ENCODE measurements at regions not wholly inside any gene's neighbourhood (a gene's known extent, or its start where the extent isn't known, plus 50 kb on each side); places are given as distances from the start of the nearest gene placed in this dataset.
"Not testable (repeated sequence)": the region's sequence is repeated elsewhere in the genome, so short reads cannot be mapped to it uniquely, and the experiment has no call there.

DNA sequence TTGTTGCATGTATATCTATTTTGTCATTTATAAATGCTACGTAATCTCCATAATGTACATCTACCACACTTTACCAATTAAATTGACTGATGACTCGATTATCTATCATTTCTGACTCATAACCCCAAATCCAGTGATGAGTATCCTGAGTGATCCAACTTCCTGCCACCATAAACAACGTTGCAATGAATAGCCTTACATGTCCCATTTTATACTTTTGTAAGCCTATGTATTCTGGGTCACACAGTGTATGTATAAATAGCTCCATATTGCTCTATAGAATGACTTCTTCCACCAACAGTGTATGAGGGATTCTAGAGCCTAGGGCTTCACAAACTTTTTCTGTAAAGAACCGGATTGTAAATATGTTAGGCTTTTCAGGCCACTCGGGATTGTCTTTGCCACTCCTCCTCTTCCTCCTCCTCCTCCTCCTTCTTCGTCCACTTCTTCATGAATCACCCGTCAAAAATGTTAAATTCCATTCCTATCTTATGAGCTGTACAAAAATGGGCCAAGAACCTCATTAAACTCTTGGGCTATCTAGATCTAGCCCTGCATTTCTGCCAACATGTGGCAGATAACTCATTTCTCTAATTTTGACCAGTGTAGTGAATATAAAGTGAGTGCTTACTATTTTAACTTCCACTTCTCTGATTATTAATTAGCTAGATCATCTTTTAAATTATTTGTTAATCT lies 672.2 kb upstream of the AMOT start:
- WGBS = 54% methylated on average over 7 of the region's 7 CpGs
- H3K4me1 ChIP-seq (ENCODE audit: insufficient read depth) = no peaks in the 10 kb centered on the region
- no peak overlapping the region for H3K4me3 ChIP-seq (ENCODE audit: low read depth, low read length)
- H3K27ac ChIP-seq (ENCODE audit: low read depth) = no peak overlapping the region
- H3K36me3 ChIP-seq (ENCODE audit: insufficient read depth) = no peaks in the 10 kb centered on the region
- no peak for DNase-seq (ENCODE audit: extremely low spot score)

DNA sequence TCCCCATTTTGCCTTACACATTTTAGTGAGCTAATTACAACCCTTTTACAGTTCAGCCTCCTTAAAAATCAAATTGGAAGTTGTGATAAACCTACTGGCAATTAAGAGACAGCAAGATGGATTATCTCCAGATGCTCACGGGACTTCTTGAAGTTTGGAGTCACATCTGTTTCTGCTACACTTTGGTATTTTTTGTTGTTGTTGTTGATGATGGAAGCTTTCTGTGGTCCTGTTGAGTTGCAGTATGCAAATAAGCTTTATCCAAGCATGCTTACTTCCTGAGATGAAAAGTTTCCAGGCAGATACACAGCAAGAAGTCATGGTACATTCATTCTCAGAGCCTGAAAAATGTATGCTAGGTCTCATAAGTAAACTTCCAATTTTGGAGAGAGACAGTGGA lies 670.0 kb upstream of the AMOT start:
- no peaks in the 10 kb centered on the region for H3K4me1 ChIP-seq (ENCODE audit: insufficient read depth)
- 70% methylated on average over 1 of the region's 1 CpG for WGBS
- H3K4me3 ChIP-seq (ENCODE audit: low read depth, low read length) = no peak overlapping the region
- no peak overlapping the region for H3K27ac ChIP-seq (ENCODE audit: low read depth)
- DNase-seq (ENCODE audit: extremely low spot score) = no peak
- no peaks in the 10 kb centered on the region for H3K36me3 ChIP-seq (ENCODE audit: insufficient read depth)

DNA sequence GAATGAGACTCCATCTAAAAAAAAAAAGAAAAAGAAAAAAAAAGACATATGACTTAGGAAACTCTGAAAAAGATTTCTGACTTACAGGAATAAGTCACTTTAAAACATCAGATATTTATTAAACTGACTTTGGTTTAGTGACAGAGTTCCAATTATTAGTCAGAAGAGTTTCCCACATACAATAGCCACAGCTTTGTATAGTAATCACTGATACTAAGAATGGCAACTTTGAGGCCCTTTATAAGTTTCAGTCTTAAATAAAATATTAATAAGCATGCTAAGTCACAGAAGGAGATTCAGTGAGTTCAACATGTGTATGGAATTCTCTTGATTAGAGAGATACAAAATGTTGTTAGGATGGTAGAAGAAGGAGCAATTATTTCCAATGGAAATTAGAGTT lies 652.3 kb upstream of the AMOT start:
- H3K36me3 ChIP-seq (ENCODE audit: insufficient read depth) = no peaks in the 10 kb centered on the region

DNA sequence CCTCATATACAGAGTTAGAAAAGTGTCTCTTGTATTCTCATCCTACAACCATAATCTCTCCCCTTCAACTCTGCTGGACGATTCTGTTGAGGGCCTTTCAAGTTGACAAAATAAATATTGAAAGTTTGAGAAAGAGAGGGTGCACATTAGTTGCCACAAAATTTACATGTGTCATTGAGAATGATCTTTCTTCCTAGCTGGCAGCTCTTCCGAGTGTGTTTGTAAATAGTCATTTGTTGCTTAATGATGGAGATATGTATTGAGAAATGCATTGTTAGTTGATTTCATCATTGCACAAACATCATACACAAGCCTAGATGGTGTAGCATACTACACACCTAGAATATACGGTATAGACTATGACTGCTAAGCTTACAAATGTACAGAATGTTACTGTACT lies 632.8 kb upstream of the AMOT start:
- no peak for DNase-seq (ENCODE audit: extremely low spot score)
- Histone ChIP-seq H3K4me1 (ENCODE audit: insufficient read depth) (no peaks in the 10 kb centered on the region), H3K4me3 (ENCODE audit: low read depth, low read length) (no peak overlapping the region), H3K36me3 (ENCODE audit: insufficient read depth) (no peaks in the 10 kb centered on the region), H3K27ac (ENCODE audit: low read depth) (no peak overlapping the region)
- 86% methylated on average over 3 of the region's 3 CpGs for WGBS

More for the DNA sequence above, 652.3 kb upstream of the AMOT start:
- Histone ChIP-seq H3K4me1 (ENCODE audit: insufficient read depth) (no peaks in the 10 kb centered on the region), H3K4me3 (ENCODE audit: low read depth, low read length) (no peak overlapping the region), H3K27ac (ENCODE audit: low read depth) (no peak overlapping the region)
- DNase-seq (ENCODE audit: extremely low spot score) = no peak

DNA sequence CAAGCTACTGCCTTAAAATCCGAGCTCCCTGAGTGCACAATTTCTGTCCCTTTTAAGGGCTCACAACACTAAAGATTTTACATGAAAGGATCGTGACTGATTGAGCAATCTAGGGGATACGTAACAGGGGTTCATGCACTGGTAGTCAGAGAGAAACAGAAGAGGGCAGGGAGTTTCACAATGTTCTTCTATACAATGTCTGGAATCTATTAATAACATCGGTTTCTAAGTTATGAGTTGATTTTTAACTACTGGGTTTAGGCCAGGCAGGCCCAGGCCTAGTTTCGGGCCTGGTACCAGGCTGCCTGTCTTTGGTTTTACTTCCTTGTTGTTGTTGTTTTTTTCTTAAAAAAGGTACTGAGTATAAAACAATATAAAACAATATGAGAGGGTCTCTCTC lies 632.4 kb upstream of the AMOT start:
- not testable (repeated sequence) for H3K27ac ChIP-seq (ENCODE audit: low read depth); H3K4me3 ChIP-seq (ENCODE audit: low read depth, low read length); H3K4me1 ChIP-seq (ENCODE audit: insufficient read depth); DNase-seq (ENCODE audit: extremely low spot score); H3K36me3 ChIP-seq (ENCODE audit: insufficient read depth)
- WGBS = 75% methylated on average over 5 of the region's 5 CpGs

DNA sequence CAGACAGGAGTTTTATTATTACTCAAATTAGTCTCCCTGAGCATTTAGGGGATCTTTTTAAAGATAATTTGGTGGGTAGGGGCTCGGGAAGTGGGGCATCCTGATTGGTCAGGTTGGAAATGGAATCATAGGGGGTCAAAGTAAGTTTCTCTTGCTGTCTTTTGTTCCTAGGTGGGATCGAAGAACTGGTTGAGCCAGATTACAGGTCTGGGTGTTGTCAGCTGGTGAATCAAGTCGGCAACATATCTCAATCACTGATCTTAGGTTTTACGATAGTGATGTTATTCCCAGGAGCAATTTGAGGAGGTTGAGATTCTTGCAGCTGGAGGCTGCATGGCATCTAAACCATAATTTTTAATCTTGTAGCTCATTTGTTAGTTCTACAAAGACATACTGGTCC lies 629.5 kb upstream of the AMOT start:
- no peak for DNase-seq (ENCODE audit: extremely low spot score)
- WGBS = 51% methylated on average over 4 of the region's 4 CpGs
- no peak overlapping the region for H3K27ac ChIP-seq (ENCODE audit: low read depth)
- no peaks in the 10 kb centered on the region for H3K36me3 ChIP-seq (ENCODE audit: insufficient read depth)
- H3K4me3 ChIP-seq (ENCODE audit: low read depth, low read length) = no peak overlapping the region
- H3K4me1 ChIP-seq (ENCODE audit: insufficient read depth) = no peaks in the 10 kb centered on the region

DNA sequence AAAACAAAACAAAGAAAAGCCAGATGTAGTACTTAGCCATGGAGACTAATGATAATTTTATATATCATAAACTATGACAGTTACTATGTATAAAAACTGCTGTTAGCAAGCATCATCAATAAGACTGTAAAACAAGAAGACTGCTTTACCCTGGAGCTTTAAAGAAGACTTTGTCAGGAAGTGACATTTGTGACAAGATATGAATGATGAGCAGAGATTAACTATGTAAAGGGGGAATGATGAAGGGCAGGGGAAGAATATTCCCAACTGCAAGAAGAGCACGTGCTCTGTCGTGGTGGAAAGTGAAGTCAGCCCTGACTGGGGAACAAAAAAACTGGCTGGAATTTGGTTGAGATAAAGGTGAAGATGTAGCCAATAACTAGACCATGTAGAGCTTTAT lies 617.1 kb upstream of the AMOT start:
- H3K36me3 ChIP-seq (ENCODE audit: insufficient read depth) = no peaks in the 10 kb centered on the region
- H3K27ac ChIP-seq (ENCODE audit: low read depth) = no peak overlapping the region
- H3K4me1 ChIP-seq (ENCODE audit: insufficient read depth) = no peaks in the 10 kb centered on the region
- H3K4me3 ChIP-seq (ENCODE audit: low read depth, low read length) = no peak overlapping the region
- 68% methylated on average over 2 of the region's 2 CpGs for WGBS
- no peak for DNase-seq (ENCODE audit: extremely low spot score)

DNA sequence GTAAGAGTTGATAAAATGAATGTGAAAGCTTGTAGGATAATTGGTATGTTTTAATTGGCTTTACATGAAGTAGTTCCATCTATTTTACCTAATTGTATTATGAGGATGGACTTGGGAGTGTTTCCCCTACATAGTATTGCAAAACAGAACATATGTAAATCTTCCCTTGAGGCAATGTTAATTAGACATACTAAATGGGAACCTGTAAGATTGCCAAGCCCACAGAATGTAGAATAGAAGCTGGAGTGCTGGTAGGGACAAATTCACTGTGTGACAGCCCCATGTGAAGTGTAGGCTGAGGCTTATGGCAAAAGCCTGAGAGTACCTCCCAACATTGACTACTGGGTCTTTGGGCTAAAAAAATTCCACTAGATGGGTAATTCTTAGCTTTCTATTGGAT lies 615.0 kb upstream of the AMOT start:
- no peak for DNase-seq (ENCODE audit: extremely low spot score)
- Histone ChIP-seq H3K27ac (ENCODE audit: low read depth) (no peak overlapping the region), H3K36me3 (ENCODE audit: insufficient read depth) (no peaks in the 10 kb centered on the region), H3K4me1 (ENCODE audit: insufficient read depth) (no peaks in the 10 kb centered on the region), H3K4me3 (ENCODE audit: low read depth, low read length) (no peak overlapping the region)

DNA sequence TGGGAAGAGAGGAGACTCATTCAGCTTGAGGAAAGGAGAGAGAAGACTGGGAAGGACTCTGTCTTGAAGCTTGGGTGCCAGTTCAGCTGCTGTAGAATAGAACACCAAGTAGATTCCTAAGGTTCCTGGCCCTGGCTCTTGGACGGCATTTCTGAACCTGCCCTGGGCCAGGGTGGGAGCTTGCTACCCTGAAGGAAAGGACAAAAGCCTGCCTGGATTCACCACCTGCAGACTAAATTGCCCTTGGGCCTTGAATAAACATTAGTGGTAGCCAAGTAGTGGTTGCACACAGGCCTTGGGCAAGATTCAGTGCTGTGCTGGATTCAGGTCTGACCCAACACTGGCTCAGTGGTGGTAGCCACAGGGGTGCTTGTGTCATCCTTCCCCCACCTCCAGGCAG lies 588.4 kb upstream of the AMOT start:
- no peak overlapping the region for H3K4me3 ChIP-seq (ENCODE audit: low read depth, low read length)
- no peaks in the 10 kb centered on the region for H3K36me3 ChIP-seq (ENCODE audit: insufficient read depth)
- no peaks in the 10 kb centered on the region for H3K4me1 ChIP-seq (ENCODE audit: insufficient read depth)
- no peak overlapping the region for H3K27ac ChIP-seq (ENCODE audit: low read depth)
- no peak for DNase-seq (ENCODE audit: extremely low spot score)
- WGBS = 100% methylated on average over 1 of the region's 1 CpG

DNA sequence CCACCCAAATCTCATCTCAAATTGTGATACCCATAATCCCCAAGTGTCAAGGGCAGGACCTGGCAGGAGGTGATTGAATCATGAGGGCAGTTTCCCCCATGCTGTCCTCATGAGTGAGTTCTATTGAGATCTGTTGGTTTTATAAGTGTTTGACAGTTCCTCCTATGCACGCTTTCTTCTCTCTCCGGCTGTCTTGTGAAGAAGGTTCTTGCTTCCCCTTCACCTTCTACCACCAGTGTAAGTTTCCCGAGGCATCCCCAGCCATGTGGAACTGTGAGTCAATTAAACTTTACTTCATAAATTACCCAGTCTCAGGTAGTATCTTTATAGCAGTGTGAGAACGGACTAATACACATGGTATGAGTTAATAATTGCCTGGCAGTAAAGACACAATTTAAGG lies 581.7 kb upstream of the AMOT start:
- Histone ChIP-seq H3K27ac (ENCODE audit: low read depth) (no peak overlapping the region), H3K4me1 (ENCODE audit: insufficient read depth) (no peaks in the 10 kb centered on the region), H3K4me3 (ENCODE audit: low read depth, low read length) (no peak overlapping the region), H3K36me3 (ENCODE audit: insufficient read depth) (no peaks in the 10 kb centered on the region)
- DNase-seq (ENCODE audit: extremely low spot score) = no peak
- 75% methylated on average over 4 of the region's 4 CpGs for WGBS

DNA sequence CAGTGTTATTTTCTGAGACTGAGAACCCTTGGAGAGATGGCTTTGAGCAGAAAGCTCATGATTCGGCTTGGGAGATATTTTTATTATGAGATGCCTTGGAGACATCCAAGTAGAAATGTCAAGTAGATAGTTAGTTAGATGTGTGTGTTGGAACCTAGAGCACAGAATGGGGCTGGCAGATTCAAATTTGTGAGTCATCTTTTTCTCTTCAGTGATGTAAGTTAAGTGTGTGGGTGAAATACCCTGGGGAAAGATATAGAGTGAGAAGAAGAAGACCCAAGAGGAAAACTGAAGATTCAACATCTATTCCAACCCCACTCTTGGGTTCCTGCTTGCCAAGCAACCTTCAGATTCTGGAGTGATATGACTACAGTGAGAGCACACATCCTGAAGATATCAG lies 580.8 kb upstream of the AMOT start:
- no peak for DNase-seq (ENCODE audit: extremely low spot score)
- no peak overlapping the region for H3K4me3 ChIP-seq (ENCODE audit: low read depth, low read length)
- no peaks in the 10 kb centered on the region for H3K4me1 ChIP-seq (ENCODE audit: insufficient read depth)
- no peaks in the 10 kb centered on the region for H3K36me3 ChIP-seq (ENCODE audit: insufficient read depth)
- WGBS = 66% methylated on average over 1 of the region's 1 CpG
- no peak overlapping the region for H3K27ac ChIP-seq (ENCODE audit: low read depth)

DNA sequence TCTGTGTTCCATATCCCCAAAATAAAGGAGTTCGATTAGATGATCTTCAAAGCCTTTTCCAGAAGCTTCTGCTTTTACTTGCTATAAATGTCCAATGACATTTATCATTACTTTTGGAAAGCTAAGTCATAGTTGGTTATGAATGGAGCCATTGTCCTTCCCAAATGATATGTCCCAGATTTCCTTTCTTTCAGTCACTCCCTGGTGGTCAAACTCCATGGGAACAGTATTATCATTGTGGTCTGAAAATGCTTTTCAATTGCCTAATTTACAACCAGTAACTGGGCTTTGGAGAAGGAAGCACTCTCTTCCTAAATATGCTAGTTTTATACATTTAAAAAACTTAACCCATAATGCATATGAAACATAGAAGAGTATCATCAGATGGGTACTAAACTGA lies 571.5 kb upstream of the AMOT start:
- WGBS = 89% methylated on average over 1 of the region's 1 CpG
- Histone ChIP-seq H3K4me3 (ENCODE audit: low read depth, low read length) (no peak overlapping the region), H3K4me1 (ENCODE audit: insufficient read depth) (no peaks in the 10 kb centered on the region), H3K27ac (ENCODE audit: low read depth) (no peak overlapping the region), H3K36me3 (ENCODE audit: insufficient read depth) (no peaks in the 10 kb centered on the region)
- DNase-seq (ENCODE audit: extremely low spot score) = no peak

DNA sequence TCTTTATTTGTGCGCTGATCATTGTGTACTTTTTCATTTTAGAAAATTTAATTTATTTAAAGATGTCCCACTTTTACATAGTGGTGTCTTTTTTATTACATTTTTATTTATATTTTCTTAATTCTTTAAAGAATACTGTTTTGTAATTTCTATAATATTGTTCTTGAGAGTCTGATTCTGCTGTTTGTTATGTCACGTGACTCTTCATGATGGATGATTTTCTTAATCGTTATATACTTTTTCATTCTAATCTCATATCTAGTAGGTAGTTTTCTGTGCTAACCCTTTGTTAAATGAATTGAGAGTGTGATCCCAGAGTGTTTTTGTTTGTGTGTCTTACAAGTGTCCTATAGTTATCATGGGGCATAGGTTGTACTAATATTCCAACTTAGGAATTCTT lies 568.2 kb upstream of the AMOT start:
- H3K4me1 ChIP-seq (ENCODE audit: insufficient read depth) = no peaks in the 10 kb centered on the region
- no peak overlapping the region for H3K27ac ChIP-seq (ENCODE audit: low read depth)
- H3K36me3 ChIP-seq (ENCODE audit: insufficient read depth) = no peaks in the 10 kb centered on the region
- 92% methylated on average over 3 of the region's 3 CpGs for WGBS
- H3K4me3 ChIP-seq (ENCODE audit: low read depth, low read length) = no peak overlapping the region
- no peak for DNase-seq (ENCODE audit: extremely low spot score)

DNA sequence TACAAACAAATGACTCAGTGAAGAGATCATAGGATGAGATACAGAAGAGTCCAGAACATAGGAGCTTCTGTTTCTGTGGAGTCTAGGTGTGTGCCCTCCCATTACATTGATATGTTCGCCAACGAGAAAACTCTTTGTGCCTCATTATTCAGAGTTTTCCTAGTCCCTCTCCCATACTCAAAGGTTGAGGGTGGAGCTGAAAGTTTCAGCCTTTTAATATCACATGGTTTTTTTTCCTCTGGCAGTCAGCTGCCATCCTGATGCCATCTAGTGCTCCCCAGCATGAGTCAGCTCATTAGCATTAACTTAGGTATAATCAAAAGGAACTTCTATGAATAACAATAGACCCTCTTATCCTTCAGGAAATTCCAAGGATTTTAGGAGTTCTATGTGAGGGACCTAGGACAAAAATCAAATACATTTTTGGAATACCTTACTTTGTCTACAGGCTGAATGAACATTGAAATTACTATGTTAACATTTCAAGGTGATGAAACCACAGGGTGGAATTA lies 559.6 kb upstream of the AMOT start:
- H3K4me3 ChIP-seq (ENCODE audit: low read depth, low read length) = no peak overlapping the region
- no peaks in the 10 kb centered on the region for H3K4me1 ChIP-seq (ENCODE audit: insufficient read depth)
- WGBS = 91% methylated on average over 2 of the region's 2 CpGs
- H3K27ac ChIP-seq (ENCODE audit: low read depth) = no peak overlapping the region
- no peak for DNase-seq (ENCODE audit: extremely low spot score)
- H3K36me3 ChIP-seq (ENCODE audit: insufficient read depth) = no peaks in the 10 kb centered on the region

Measured in urinary bladder (tissue), 3 donors.